Skeletal muscle cell (primary cell): ENCODE measurements at regions not wholly inside any gene's neighbourhood (a gene's known extent, or its start where the extent isn't known, plus 50 kb on each side); places are given as distances from the start of the nearest gene placed in this dataset.

Experiments
- DNase-seq: peaks from one replicate; pipeline ENCODE4 v3.0.0-alpha.2; 2010; ENCODE audit warnings: low read depth
- H3K4me3 ChIP-seq: 2 replicates; pipeline ENCODE4 v1.5.1; 2011; ENCODE audit warnings: low read depth, mild to moderate bottlenecking, control low read depth, low read length, moderate library complexity

DNA sequence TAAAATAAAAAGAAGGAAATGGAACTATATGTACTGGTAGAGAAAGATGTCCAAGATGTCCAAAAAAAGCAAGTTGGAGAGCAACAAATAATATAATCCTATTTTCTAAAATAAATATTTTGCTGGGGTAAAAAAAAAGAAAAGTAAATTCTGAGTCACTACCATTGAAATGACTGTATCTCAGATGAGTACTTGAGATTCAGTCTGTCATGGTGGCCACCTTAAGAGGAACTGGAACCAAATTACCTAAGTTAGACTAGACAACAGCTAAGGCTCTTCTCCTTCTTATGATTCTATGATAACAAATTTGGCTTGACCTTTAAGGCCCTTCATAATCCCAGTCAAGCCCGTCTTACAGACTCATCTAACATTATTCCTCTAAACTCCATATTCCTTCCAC lies 270.6 kb upstream of the HES1 start:
- H3K4me3 ChIP-seq = no peak overlapping the region
- no peak for DNase-seq

DNA sequence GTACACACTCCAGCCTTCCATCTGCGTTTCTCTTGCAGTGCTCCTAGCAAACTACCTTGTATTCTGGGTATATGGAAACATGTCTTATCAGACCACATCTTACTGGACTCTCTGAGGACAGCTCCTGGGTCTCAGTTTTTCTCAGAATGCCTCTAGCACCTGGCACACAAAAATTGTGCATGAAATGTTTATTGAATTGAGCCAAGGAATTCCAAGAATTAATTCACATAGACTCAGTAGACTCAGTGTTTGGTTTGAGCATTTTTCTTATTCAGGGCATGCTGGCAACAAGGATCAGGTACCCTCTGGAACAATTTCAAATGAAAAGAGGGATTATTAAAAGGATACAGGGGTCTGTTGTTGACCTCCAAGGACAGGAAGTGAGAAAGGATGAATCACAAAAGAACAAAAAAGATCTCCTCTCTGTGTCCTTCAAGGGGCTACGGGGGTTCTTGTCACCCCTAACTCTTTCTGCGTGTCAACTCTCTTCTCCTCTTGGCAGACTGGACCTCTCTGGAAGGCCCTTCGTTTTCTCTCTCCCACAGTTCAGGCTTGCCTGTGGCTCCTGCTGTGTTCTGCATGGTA lies 270.0 kb upstream of the HES1 start:
- DNase-seq = no peak
- no peak overlapping the region for H3K4me3 ChIP-seq

DNA sequence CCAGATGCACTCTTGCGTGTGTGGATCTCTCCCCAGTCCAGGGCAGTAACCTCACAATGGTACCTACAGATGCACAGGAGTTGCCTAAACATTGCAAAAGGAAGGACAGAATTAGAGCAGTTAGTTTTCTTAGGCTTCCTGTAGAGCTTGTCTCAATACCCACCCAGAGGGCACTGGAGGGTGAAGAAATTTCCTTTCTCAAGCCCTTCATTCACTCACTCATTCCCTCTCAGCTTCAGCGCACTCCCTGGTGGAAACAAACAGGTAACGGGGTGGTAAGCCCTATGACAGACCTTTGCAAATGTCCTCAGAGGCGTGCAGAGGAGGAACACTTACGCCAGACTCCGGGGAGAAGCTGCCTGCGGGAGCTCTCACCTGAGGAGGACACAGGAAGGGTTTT lies 267.4 kb upstream of the HES1 start:
- H3K4me3 ChIP-seq = no peak overlapping the region
- no peak for DNase-seq

DNA sequence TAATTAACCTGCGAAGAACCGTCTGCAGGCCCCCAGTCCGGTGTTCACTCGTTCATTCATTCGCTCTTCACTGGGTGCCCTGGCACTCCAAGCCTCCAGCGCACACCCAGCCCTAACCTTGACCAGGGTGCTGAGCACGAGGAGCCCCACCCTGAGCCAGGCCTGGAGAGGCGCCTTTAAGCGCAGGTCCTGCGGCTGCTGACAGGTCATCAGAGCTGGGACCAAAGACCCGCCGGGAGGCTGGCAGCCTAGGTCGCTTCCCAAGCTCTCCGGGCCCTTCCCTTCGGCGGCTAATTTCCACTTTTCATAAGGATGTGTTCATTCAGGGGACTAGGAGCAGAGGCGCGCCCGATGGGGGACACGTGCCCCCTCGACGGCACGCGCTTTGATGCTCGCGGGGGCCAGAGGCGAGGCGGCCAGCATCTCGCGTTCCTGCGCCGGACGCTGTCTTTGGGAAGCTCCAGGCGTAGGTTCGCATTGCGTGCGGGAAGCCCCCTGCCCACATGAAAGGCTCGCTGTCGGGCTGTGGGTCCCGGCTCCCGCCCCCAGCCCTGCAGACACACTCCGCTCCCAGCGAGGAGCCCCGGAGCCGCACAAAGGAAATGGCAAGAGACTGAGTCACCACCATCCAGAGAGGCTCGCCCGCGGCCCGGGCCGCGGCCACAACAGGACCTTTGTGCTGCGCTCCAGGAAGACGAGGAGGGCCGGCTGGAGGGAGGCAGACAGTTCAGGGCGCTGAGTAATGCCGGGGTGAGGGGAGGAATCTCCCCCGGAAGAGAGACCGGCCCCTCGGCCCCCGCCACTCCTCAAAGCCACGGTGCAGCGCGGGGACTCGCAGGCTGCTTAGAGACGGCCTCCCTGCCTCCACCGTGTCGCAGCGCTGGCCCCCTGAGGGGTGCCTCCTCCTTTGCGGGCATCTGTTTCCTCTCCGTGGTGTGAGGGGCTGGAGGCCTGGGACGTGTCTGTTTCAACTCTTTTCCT lies 266.4 kb upstream of the HES1 start:
- no peak overlapping the region for H3K4me3 ChIP-seq
- DNase-seq = peak; percentile 32

DNA sequence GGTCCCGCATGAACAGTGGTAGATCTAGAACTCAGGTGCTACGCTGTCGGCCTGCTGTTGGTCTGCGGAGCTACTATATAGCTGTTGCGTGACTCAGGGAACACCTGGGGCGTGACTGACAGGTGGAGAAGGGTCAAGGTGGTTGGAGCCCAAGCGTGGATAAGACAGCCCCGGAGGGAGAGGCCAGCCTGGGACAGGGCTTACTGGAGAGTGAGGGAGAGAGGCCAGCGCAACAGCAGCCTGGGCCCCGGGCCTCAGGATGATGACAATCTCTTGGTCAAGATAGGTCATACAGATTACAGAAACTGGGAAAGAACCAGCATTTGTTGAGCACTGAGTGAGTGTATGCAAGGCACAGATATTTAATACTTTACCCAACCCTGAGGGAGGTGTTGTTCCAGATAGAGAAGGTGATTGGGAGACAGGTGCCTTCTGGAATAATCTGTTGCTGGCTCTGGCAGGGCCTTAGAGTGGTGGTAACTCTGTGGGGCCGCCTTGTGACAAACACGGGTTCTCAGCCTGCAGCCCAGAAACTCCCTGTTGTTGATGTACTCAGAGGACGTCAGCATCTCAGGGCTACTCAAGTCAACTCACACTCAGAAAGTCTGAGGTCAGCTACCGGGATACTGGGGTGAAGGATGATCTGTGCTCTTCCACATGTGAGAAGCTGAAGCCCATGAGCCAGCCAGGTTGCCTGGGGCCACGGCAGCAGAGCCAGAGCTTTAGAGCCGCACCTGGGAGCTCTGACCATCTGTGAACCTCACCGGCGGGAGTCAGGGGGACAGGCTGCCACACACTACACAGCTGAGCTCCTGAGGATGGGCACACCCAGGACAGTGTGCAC lies 265.4 kb upstream of the HES1 start:
- no peak for DNase-seq
- no peak overlapping the region for H3K4me3 ChIP-seq

DNA sequence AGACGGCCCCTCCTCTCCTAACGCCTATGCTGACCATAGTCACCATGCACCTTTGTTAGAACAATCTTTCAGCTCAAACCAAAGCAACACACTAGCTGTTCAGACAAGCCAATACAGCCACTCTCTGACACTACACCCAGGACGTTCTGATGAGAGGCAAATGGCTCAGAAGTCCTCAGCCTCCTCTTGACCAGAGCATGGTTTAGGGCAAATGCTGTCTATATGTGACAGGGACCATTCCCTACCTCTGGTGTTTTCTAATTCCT lies 264.8 kb upstream of the HES1 start:
- no peak for DNase-seq
- H3K4me3 ChIP-seq = no peak overlapping the region

DNA sequence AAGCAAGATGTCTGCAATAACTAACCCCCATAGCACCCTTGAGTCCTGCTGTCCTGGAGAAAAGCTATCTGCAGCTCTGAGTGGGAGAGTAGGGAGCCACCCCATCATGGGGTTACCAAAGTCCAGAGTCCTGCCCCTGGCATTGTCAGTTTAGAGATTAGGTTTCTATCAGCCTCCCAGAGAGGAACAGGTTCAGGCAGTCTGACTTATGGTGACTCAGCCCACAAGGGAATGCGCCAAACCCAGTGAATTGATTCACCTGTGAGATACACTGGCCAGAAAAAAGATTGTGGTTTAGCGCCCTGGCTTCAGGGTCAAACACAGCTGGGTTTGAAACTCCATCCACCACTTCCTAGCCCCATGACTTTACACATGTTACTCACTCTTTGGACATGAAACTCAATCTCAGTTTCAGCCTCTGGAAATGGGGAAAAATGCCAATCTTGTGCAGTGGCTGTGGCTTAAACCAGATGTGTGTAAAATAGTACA lies 263.6 kb upstream of the HES1 start:
- peak; percentile 89 for DNase-seq
- no peak overlapping the region for H3K4me3 ChIP-seq

DNA sequence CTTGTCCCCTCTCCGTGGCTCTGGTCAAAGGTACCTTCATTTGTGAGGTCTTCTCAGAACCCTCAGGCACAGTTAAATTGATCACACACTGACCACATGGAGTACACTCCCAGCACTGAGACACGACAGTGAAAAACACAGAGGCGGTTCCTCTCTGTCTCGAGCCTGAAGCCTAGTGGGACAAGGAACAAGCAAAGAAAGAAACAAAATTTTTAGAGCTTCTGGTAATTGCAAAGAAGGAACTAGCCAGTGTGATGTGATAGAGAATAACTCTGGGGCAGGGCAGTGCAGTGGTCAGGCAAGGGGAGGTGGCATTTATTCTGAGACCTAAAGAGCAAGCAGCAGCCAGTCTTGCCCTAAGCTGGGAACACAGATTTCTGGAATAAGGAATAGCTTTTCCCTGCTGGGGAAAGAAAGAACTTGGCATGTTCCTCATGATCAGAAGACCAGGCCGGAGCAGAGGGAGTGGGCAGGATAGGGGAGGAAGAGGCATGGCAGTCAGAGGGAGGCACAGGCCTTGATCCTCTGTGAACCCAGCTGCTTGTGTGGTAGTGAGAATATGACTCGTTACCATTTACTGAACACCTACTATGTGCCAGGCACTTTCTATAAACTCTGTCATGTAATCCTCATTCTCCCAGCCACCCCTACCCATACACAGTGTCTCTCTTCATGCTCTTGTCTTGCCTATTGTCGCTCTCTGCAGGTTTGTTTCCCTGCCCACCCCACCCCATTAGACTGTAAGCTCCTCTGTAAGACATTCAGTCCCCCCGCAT lies 262.3 kb upstream of the HES1 start:
- no peak for DNase-seq
- H3K4me3 ChIP-seq = no peak overlapping the region

DNA sequence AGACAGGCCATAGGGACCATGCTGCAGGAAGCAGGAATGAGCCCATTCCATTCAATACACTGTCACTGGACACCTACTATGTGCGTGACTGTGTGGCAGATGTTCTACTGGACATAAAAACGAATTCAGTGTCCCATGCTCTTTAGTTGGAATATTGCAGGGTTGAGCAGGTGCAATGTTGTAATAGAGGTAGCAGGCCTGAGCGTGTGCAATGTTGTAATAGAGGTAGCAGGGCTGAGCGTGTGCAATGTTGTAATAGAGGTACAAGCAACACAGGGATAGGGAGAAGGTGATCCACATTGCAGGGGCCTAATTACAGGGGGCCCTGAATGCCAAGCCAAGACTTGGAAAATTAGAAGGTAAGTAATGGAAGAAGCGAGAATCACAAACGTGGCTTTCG lies 261.4 kb upstream of the HES1 start:
- no peak for DNase-seq
- H3K4me3 ChIP-seq = no peak overlapping the region

DNA sequence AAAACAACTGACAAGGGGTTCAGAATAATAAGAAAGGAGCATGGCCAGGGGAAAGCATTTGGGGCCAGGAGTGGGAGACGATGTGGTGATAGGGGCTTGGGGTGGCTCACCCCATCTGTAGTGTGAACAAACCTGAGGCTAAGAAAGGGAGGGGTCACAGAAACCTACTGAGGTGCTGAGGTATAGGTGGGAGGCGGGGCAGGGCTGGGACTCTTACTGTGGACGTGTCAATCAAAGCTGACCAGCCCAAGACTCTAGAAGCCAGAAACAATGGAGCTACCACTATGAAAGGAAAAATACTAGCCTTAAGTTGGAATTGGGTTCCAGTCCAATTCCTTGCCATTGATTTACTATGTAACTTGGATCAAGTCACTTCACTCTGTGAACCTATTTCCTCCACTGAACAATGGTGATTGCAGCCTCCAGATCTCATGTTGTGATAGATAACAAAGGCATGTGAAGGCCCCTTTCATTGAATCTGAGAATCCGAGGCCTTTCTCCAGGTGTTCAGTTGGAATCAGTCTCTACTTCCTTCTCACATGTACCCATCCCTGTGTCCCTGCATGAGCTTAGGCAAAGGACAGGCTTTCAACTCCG lies 260.9 kb upstream of the HES1 start:
- H3K4me3 ChIP-seq = no peak overlapping the region
- DNase-seq = no peak

DNA sequence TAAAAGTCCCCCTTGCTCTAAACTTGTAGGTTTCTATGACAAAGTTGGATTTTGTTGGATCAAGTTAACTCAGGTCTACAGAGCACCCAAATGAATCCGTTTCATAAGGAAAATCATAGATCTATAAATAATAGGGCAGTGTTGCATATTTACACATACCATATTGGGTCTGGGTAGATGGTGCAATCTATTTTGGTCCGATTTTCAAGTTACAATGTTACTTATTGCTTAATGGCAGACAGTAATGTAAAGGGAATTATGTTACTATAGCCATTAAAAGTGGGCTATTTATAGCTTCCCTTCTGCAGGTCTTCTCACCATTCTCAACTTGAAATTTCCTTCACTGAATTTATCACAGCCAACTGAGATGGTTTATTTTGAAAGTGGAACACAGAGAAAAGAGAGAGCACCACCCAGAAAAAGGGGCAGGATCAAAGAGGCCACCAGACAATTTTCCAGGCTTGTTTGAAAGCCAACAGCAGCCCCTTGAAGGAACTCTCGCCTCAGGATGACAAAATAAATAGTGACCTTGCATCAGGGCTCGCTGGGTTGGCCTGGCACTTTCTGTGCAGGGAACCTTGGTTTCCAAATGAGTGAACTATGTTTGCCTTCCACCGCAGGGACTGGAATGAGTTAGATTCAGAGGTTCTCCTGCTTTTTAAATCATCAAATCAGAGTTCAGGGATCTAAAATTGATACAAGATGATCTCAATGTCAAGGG lies 260.2 kb upstream of the HES1 start:
- no peak overlapping the region for H3K4me3 ChIP-seq
- DNase-seq = no peak

DNA sequence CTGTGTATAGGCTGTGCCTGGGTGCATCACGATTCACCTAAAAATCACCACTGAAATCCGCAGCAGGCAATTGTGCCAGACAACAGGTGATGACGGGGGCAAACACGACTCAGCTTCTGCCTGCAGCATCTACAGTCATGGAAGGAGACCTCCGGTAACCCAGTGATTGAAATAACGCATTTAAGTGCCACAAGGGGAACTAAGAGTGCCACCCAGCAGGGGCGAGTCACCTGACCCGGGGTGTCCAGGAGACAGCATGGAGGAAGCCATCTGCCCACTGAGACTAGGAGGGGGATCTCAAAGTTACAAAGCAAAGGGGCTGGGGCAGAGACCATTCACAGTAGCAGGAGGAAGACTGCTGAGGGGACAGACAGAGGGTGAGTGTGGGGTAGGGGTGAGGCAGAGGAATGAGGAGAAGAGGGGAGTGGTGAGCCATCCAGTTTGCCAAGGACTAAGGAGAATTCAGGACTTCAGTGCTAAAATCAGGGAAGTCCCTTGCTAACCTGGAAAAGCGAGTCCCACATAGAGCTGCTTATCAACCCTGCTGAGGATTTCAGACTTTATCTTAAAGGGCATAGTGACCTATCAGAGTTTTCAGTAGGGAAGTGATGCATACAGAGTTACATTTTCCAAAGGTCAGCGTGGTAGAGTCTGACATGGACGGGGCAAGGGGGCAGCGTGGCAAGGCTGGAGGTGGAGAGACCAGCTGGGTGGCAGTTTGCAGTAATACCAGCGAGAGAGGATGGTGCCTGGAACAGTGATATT lies 256.7 kb upstream of the HES1 start:
- H3K4me3 ChIP-seq = no peak overlapping the region
- DNase-seq = no peak

DNA sequence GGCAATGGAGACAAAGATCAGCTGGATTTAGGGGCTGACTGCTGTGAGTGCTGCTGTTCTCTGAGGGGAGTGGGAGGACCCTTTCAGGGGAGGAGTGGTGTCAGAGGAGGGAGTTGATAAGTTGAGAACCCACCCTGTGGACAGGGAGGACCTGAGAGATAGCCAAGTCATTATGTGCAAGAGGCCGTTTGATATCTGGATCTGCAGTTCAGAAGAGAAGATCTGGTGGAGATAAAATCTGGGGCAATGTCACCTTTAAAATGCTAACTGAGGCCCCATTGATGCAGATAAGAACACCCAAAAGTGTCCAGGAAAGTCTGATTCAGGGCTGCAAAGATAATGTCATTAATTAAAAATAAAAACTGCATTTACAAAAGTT lies 256.1 kb upstream of the HES1 start:
- DNase-seq = no peak
- H3K4me3 ChIP-seq = no peak overlapping the region

DNA sequence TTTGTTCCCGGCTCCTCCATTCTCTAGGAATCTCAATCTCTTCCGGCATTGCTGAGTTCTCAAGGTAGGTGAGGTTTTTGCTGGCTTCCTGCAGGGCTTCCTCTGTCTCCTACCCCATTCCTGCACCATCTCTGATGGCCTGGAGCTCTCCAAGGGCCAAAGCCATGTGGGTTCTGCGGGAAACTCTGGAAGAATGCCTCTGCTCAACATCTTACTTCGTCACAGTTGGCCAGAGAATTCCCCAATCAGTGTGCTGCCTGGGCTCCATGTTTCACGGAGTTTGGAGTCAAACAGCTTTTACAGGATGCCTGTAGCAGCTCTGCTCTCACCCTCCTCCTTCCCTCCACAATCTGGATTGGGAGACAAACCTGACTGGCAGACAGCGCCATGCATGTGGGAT lies 253.9 kb upstream of the HES1 start:
- no peak for DNase-seq

DNA sequence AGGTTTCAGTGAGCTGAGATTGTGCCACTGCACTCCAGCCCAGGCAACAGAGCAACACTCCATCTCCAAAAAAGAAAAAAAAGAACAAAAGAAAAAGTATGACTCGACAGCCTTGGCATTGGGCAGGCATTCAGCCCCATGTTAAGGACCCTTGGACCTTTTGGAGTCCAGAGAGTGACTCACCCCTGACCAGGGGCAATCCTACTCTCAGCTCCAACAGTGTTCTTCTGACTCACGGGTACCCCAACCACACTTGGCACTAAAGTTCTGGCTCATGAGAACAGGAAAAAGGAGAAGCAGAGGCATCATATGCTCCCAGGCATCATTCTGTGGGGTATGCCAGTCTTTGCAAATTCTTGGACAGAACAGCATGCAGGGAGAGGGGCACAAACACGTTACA lies 252.4 kb upstream of the HES1 start:
- H3K4me3 ChIP-seq = no peak overlapping the region
- no peak for DNase-seq

More for the DNA sequence above, 253.9 kb upstream of the HES1 start:
- H3K4me3 ChIP-seq = no peak overlapping the region

DNA sequence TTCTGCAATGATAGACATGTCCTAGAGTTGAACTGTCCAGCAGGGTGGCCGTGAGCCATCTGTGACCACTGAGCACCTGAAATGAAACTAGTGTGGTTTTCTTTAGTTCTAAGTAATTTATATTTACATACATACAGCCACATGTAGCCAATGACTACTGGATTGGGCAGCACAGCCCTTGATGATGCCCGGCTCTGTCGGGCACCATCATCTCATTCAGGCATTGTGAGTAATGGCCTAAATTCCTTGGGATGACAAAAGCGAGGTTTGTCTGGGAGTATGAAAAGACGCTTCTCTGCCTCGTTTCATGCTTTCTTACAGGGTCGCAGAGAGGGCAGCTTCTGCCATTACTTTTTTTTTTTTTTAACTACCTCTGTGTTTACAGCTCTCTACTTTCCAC lies 251.9 kb upstream of the HES1 start:
- DNase-seq = no peak
- H3K4me3 ChIP-seq = no peak overlapping the region

DNA sequence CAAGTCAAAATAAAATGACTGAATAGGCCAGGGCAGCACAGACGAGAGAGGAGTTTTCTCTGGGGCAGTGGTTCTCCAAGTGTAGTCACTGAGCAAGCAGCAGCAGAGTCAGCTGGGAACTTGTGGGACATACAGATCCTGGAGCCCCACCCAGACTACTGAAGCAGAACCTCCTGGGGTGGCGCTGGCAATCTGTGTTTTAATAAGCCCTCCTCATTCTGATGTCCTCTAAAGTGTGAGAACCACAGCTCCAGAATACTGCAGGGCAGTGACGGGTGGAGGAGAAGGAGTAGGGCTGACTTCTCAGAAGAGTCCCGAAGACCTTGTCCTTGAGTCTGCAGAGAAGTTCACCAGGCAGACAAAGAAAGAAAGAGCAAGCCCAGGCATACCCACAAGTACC lies 251.3 kb upstream of the HES1 start:
- DNase-seq = no peak
- H3K4me3 ChIP-seq = no peak overlapping the region

DNA sequence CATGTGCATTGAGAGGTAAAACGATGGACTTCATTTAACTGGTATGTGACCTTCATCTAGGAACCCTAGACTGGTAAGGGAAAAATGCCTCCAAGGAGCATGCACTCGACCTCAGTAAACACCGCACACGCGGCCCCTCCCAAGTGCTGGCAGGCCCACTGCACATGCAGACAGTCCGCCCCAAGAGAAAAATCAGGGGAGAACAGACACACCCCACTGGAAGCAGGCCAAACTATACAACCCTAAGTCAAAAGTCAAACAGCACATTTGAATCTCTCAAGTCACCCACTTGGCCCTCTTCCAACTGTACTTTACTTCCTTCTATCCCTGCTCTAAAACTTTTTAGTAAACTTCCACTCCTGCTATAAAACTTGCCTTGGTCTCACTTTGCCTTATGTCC lies 250.1 kb upstream of the HES1 start:
- H3K4me3 ChIP-seq = no peak overlapping the region
- DNase-seq = no peak
